Neural cell (in vitro differentiated cells): ENCODE measurements at regions not wholly inside any gene's neighbourhood (a gene's known extent, or its start where the extent isn't known, plus 50 kb on each side); places are given as distances from the start of the nearest gene placed in this dataset.

Experiments
- H2AFZ ChIP-seq: fragments of 200-600, 300-800 bp; sonication (generic), shearing (Covaris generic); 2 replicates; pipeline ENCODE4 v1.6.0; 2014; ENCODE audit warnings: low read depth, mild to moderate bottlenecking, antibody characterized with exemption, low read length, moderate library complexity
- H3F3A ChIP-seq: fragments of 200-600 bp; shearing (Covaris generic); 2 replicates; pipeline ENCODE4 v1.6.1; 2016; ENCODE audit warnings: mild to moderate bottlenecking, moderate library complexity, mixed read lengths, antibody characterized with exemption, low read length; ENCODE audit not compliant: insufficient read depth, poor library complexity, severe bottlenecking
- H3K27ac ChIP-seq: fragments of 200-600, 300-800 bp; sonication (generic), shearing (Covaris generic); 2 replicates; pipeline ENCODE4 v1.5.1; 2014; ENCODE audit warnings: mild to moderate bottlenecking, low read length, moderate library complexity
- H3K27me3 ChIP-seq: fragments of 300-800, 200-600 bp; sonication (generic), shearing (Covaris generic); 2 replicates; pipeline ENCODE4 v1.6.0; 2014; ENCODE audit warnings: mild to moderate bottlenecking, low read depth, low read length, moderate library complexity; ENCODE audit not compliant: insufficient read depth
- H3K36me3 ChIP-seq: fragments of 300-800, 200-600 bp; sonication (generic), shearing (Covaris generic); 2 replicates; pipeline ENCODE4 v1.5.1; 2014; ENCODE audit warnings: mild to moderate bottlenecking, antibody characterized with exemption, low read length, moderate library complexity; ENCODE audit not compliant: insufficient read depth
- H3K4me2 ChIP-seq: fragments of 300-800, 200-600 bp; sonication (generic), shearing (Covaris generic); 2 replicates; pipeline ENCODE4 v1.6.0; 2014; ENCODE audit warnings: mild to moderate bottlenecking, low read length
- H3K4me3 ChIP-seq: fragments of 300-800, 200-600 bp; sonication (generic), shearing (Covaris generic); 2 replicates; pipeline ENCODE4 v1.5.1; 2014; ENCODE audit warnings: mild to moderate bottlenecking, low read length, moderate library complexity
- H3K79me2 ChIP-seq: fragments of 200-600 bp; shearing (Covaris generic); replicated peaks from 2 replicates; pipeline ENCODE4 v1.6.0; 2014; ENCODE audit warnings: mild to moderate bottlenecking, low read length, moderate library complexity; ENCODE audit not compliant: insufficient read depth
- H3K9ac ChIP-seq: fragments of 300-800, 200-600 bp; sonication (generic), shearing (Covaris generic); 2 replicates; pipeline ENCODE4 v1.6.1; 2016; ENCODE audit warnings: mild to moderate bottlenecking, low read length, mixed read lengths
- H3K9me2 ChIP-seq: fragments of 200-600 bp; shearing (Covaris generic); 2 replicates; pipeline ENCODE4 v1.6.1; 2016; ENCODE audit warnings: mild to moderate bottlenecking, low read length, mixed read lengths; ENCODE audit not compliant: insufficient read depth
- H3K9me3 ChIP-seq: fragments of 200-600, 300-800 bp; sonication (generic), shearing (Covaris generic); 2 replicates; pipeline ENCODE4 v1.6.1; 2016; ENCODE audit warnings: mild to moderate bottlenecking, mixed run types, low read length, moderate library complexity, mixed read lengths
- H4K20me1 ChIP-seq: fragments of 200-600 bp; shearing (Covaris generic); 2 replicates; pipeline ENCODE4 v1.6.1; 2016; ENCODE audit warnings: mild to moderate bottlenecking, mixed run types; ENCODE audit not compliant: insufficient read depth
- MXI1 ChIP-seq: fragments of 450-650 bp; conservative IDR thresholded peaks from 2 replicates; pipeline ENCODE4 v1.6.1; 2014; ENCODE audit warnings: antibody characterized with exemption, mild to moderate bottlenecking; ENCODE audit not compliant: poor library complexity, severe bottlenecking
- POLR2AphosphoS5 ChIP-seq: IDR thresholded peaks from 2 replicates; pipeline ENCODE4 v1.6.1; 2012
- SMC3 ChIP-seq: fragments of 450-650 bp; conservative IDR thresholded peaks from 2 replicates; pipeline ENCODE4 v1.6.1; 2014; ENCODE audit warnings: antibody characterized with exemption, mild to moderate bottlenecking, moderate library complexity; ENCODE audit not compliant: poor library complexity
- TAF1 ChIP-seq: IDR thresholded peaks from 2 replicates; pipeline ENCODE4 v1.6.1; 2012; ENCODE audit warnings: low read depth
- TF ChIP-seq, protein P1 (sequence below): IDR thresholded peaks from 2 replicates; pipeline ENCODE4 v1.6.1; 2012; ENCODE audit warnings: borderline replicate concordance
- TF ChIP-seq, protein P2 (sequence below): fragments of 450-650 bp; IDR thresholded peaks from 2 replicates; pipeline ENCODE4 v1.5.1; 2014; ENCODE audit warnings: antibody characterized with exemption, mild to moderate bottlenecking, moderate library complexity; ENCODE audit not compliant: poor library complexity, severe bottlenecking

DNA sequence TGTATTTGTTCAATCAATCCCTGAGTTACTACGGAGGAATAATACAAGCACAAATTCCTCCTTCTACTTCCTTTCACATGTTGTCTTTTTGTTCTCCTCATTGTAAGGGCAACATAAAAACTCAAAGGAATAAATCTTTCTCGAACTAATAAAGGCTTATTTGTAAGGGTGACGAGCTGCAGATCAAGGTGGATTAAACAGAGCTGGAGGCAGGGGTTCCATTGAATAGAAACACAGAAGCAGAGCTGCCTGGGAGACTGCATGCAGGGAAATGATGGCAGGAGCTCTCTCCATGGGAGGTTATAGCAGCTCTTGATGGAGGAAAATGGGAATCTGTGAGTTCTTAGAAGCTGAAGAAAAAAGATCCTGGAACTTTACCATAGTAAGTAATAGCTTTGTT is 160.2 kb downstream of the CYYR1 start:
- H3F3A ChIP-seq = no peaks in the 10 kb centered on the region
- H3K79me2 ChIP-seq = no peaks in the 10 kb centered on the region
- H3K27ac ChIP-seq = no peak overlapping the region
- no peaks in the 10 kb centered on the region for H3K27me3 ChIP-seq
- no peaks in the 10 kb centered on the region for H4K20me1 ChIP-seq
- TF ChIP-seq TAF1 (no peak), SMC3 (peak; percentile 18)
- TF ChIP-seq, protein P1, sequence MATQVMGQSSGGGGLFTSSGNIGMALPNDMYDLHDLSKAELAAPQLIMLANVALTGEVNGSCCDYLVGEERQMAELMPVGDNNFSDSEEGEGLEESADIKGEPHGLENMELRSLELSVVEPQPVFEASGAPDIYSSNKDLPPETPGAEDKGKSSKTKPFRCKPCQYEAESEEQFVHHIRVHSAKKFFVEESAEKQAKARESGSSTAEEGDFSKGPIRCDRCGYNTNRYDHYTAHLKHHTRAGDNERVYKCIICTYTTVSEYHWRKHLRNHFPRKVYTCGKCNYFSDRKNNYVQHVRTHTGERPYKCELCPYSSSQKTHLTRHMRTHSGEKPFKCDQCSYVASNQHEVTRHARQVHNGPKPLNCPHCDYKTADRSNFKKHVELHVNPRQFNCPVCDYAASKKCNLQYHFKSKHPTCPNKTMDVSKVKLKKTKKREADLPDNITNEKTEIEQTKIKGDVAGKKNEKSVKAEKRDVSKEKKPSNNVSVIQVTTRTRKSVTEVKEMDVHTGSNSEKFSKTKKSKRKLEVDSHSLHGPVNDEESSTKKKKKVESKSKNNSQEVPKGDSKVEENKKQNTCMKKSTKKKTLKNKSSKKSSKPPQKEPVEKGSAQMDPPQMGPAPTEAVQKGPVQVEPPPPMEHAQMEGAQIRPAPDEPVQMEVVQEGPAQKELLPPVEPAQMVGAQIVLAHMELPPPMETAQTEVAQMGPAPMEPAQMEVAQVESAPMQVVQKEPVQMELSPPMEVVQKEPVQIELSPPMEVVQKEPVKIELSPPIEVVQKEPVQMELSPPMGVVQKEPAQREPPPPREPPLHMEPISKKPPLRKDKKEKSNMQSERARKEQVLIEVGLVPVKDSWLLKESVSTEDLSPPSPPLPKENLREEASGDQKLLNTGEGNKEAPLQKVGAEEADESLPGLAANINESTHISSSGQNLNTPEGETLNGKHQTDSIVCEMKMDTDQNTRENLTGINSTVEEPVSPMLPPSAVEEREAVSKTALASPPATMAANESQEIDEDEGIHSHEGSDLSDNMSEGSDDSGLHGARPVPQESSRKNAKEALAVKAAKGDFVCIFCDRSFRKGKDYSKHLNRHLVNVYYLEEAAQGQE = peak; percentile 40
- no peaks in the 10 kb centered on the region for H3K9me2 ChIP-seq
- H3K4me3 ChIP-seq = peak overlapping the region; percentile 36
- peak overlapping the region; percentile 36 for H2AFZ ChIP-seq
- H3K9ac ChIP-seq = no peak overlapping the region
- no peaks in the 10 kb centered on the region for H3K36me3 ChIP-seq
- H3K9me3 ChIP-seq = no peaks in the 10 kb centered on the region
- H3K4me2 ChIP-seq = peak overlapping the region; percentile 8

DNA sequence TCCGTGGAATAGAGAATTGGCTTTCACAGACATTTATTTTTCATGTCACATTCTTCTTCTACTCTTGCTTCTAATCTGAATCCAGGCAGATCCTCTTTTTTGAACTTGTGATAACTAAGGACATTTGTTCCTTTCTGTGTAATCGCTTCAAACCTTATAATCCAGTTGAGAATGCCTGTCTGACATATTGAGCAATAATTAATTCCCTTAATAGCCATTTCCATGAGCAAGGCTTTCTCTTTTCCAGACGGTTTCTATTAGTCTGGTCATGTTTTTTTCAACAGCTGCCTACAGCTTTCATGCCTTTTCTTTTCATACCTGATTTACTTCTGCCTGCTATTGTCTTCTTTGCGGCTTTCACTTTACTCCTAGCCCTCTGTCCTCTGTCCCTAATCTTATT is 163.4 kb downstream of the CYYR1 start:
- Histone ChIP-seq H3K9me3 (no peaks in the 10 kb centered on the region), H3K27me3 (no peaks in the 10 kb centered on the region), H3K27ac (no peak overlapping the region), H2AFZ (no peak overlapping the region), H3K79me2 (no peaks in the 10 kb centered on the region), H3K4me3 (no peak overlapping the region), H4K20me1 (no peaks in the 10 kb centered on the region), H3K9ac (no peak overlapping the region), H3K9me2 (no peaks in the 10 kb centered on the region), H3F3A (no peaks in the 10 kb centered on the region), H3K4me2 (no peak overlapping the region), H3K36me3 (no peaks in the 10 kb centered on the region)
- TF ChIP-seq, protein P1 = no peak
- TF ChIP-seq, protein P2, sequence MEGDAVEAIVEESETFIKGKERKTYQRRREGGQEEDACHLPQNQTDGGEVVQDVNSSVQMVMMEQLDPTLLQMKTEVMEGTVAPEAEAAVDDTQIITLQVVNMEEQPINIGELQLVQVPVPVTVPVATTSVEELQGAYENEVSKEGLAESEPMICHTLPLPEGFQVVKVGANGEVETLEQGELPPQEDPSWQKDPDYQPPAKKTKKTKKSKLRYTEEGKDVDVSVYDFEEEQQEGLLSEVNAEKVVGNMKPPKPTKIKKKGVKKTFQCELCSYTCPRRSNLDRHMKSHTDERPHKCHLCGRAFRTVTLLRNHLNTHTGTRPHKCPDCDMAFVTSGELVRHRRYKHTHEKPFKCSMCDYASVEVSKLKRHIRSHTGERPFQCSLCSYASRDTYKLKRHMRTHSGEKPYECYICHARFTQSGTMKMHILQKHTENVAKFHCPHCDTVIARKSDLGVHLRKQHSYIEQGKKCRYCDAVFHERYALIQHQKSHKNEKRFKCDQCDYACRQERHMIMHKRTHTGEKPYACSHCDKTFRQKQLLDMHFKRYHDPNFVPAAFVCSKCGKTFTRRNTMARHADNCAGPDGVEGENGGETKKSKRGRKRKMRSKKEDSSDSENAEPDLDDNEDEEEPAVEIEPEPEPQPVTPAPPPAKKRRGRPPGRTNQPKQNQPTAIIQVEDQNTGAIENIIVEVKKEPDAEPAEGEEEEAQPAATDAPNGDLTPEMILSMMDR = no peak
- TF ChIP-seq POLR2AphosphoS5 (no peak), MXI1 (no peak)
